Neural cell (in vitro differentiated cells): ENCODE measurements at regions not wholly inside any gene's neighbourhood (a gene's known extent, or its start where the extent isn't known, plus 50 kb on each side); places are given as distances from the start of the nearest gene placed in this dataset.

Experiments
- H2AFZ ChIP-seq: fragments of 200-600, 300-800 bp; sonication (generic), shearing (Covaris generic); 2 replicates; pipeline ENCODE4 v1.6.0; 2014; ENCODE audit warnings: low read depth, mild to moderate bottlenecking, antibody characterized with exemption, low read length, moderate library complexity
- H3F3A ChIP-seq: fragments of 200-600 bp; shearing (Covaris generic); 2 replicates; pipeline ENCODE4 v1.6.1; 2016; ENCODE audit warnings: mild to moderate bottlenecking, moderate library complexity, mixed read lengths, antibody characterized with exemption, low read length; ENCODE audit not compliant: insufficient read depth, poor library complexity, severe bottlenecking
- H3K27ac ChIP-seq: fragments of 200-600, 300-800 bp; sonication (generic), shearing (Covaris generic); 2 replicates; pipeline ENCODE4 v1.5.1; 2014; ENCODE audit warnings: mild to moderate bottlenecking, low read length, moderate library complexity
- H3K27me3 ChIP-seq: fragments of 300-800, 200-600 bp; sonication (generic), shearing (Covaris generic); 2 replicates; pipeline ENCODE4 v1.6.0; 2014; ENCODE audit warnings: mild to moderate bottlenecking, low read depth, low read length, moderate library complexity; ENCODE audit not compliant: insufficient read depth
- H3K36me3 ChIP-seq: fragments of 300-800, 200-600 bp; sonication (generic), shearing (Covaris generic); 2 replicates; pipeline ENCODE4 v1.5.1; 2014; ENCODE audit warnings: mild to moderate bottlenecking, antibody characterized with exemption, low read length, moderate library complexity; ENCODE audit not compliant: insufficient read depth
- H3K4me2 ChIP-seq: fragments of 300-800, 200-600 bp; sonication (generic), shearing (Covaris generic); 2 replicates; pipeline ENCODE4 v1.6.0; 2014; ENCODE audit warnings: mild to moderate bottlenecking, low read length
- H3K4me3 ChIP-seq: fragments of 300-800, 200-600 bp; sonication (generic), shearing (Covaris generic); 2 replicates; pipeline ENCODE4 v1.5.1; 2014; ENCODE audit warnings: mild to moderate bottlenecking, low read length, moderate library complexity
- H3K79me2 ChIP-seq: fragments of 200-600 bp; shearing (Covaris generic); replicated peaks from 2 replicates; pipeline ENCODE4 v1.6.0; 2014; ENCODE audit warnings: mild to moderate bottlenecking, low read length, moderate library complexity; ENCODE audit not compliant: insufficient read depth
- H3K9ac ChIP-seq: fragments of 300-800, 200-600 bp; sonication (generic), shearing (Covaris generic); 2 replicates; pipeline ENCODE4 v1.6.1; 2016; ENCODE audit warnings: mild to moderate bottlenecking, low read length, mixed read lengths
- H3K9me2 ChIP-seq: fragments of 200-600 bp; shearing (Covaris generic); 2 replicates; pipeline ENCODE4 v1.6.1; 2016; ENCODE audit warnings: mild to moderate bottlenecking, low read length, mixed read lengths; ENCODE audit not compliant: insufficient read depth
- H3K9me3 ChIP-seq: fragments of 200-600, 300-800 bp; sonication (generic), shearing (Covaris generic); 2 replicates; pipeline ENCODE4 v1.6.1; 2016; ENCODE audit warnings: mild to moderate bottlenecking, mixed run types, low read length, moderate library complexity, mixed read lengths
- H4K20me1 ChIP-seq: fragments of 200-600 bp; shearing (Covaris generic); 2 replicates; pipeline ENCODE4 v1.6.1; 2016; ENCODE audit warnings: mild to moderate bottlenecking, mixed run types; ENCODE audit not compliant: insufficient read depth
- EP300 ChIP-seq: fragments of 450-650 bp; conservative IDR thresholded peaks from 2 replicates; pipeline ENCODE4 v1.6.1; 2014; ENCODE audit warnings: antibody characterized with exemption, mild to moderate bottlenecking, moderate library complexity; ENCODE audit not compliant: poor library complexity, severe bottlenecking
- EZH2 ChIP-seq: fragments of 200-600, 300-800 bp; shearing (Covaris generic), sonication (generic); IDR thresholded peaks from 2 replicates; pipeline ENCODE4 v1.6.1; 2014; ENCODE audit warnings: antibody characterized with exemption, low read length, borderline replicate concordance, mild to moderate bottlenecking; ENCODE audit not compliant: insufficient read depth, poor library complexity, severe bottlenecking
- MXI1 ChIP-seq: fragments of 450-650 bp; conservative IDR thresholded peaks from 2 replicates; pipeline ENCODE4 v1.6.1; 2014; ENCODE audit warnings: antibody characterized with exemption, mild to moderate bottlenecking; ENCODE audit not compliant: poor library complexity, severe bottlenecking
- POLR2AphosphoS5 ChIP-seq: IDR thresholded peaks from 2 replicates; pipeline ENCODE4 v1.6.1; 2012
- RAD21 ChIP-seq: fragments of 450-650 bp; conservative IDR thresholded peaks from 2 replicates; pipeline ENCODE4 v1.6.1; 2014; ENCODE audit warnings: antibody characterized with exemption, mild to moderate bottlenecking, moderate library complexity
- REST ChIP-seq: IDR thresholded peaks from 2 replicates; pipeline ENCODE4 v1.6.1; 2012; ENCODE audit warnings: borderline replicate concordance
- SMC3 ChIP-seq: fragments of 450-650 bp; conservative IDR thresholded peaks from 2 replicates; pipeline ENCODE4 v1.6.1; 2014; ENCODE audit warnings: antibody characterized with exemption, mild to moderate bottlenecking, moderate library complexity; ENCODE audit not compliant: poor library complexity
- TAF1 ChIP-seq: IDR thresholded peaks from 2 replicates; pipeline ENCODE4 v1.6.1; 2012; ENCODE audit warnings: low read depth
- TF ChIP-seq, protein P1 (sequence below): fragments of 450-650 bp; IDR thresholded peaks from 2 replicates; pipeline ENCODE4 v1.5.1; 2014; ENCODE audit warnings: antibody characterized with exemption, mild to moderate bottlenecking, moderate library complexity; ENCODE audit not compliant: poor library complexity, severe bottlenecking

DNA sequence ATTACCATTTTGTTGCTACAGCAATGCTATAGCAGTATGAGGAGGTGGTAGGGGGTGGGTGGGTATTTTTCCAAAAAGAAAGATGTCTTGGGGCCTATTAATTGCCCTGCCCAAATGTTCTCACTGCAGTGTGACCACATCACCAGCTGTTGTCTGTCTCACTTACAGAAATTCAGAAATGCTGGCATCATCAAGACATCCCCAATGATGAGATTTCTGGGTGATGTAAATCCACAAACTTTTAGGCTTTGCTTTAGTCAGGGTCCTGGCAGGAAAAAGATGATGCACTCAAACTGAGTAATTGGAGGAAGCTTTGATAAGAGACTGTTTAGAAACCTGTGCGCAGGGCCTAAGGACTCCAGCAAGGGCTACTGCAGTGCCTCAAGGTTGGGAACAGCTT is 56.2 kb upstream of the OPN4 start:
- Histone ChIP-seq H3K4me3 (no peak overlapping the region), H3K36me3 (no peaks in the 10 kb centered on the region), H3F3A (no peaks in the 10 kb centered on the region), H3K79me2 (no peaks in the 10 kb centered on the region), H3K9ac (no peak overlapping the region), H3K27ac (no peak overlapping the region), H3K4me2 (no peak overlapping the region), H2AFZ (no peak overlapping the region), H4K20me1 (no peaks in the 10 kb centered on the region), H3K9me2 (no peaks in the 10 kb centered on the region), H3K27me3 (no peaks in the 10 kb centered on the region), H3K9me3 (no peaks in the 10 kb centered on the region)
- TF ChIP-seq EZH2: no peak
- TF ChIP-seq EP300: no peak
- TF ChIP-seq SMC3: no peak

- no peak overlapping the region for H3K4me3 ChIP-seq
- no peak overlapping the region for H3K9ac ChIP-seq
- no peak overlapping the region for H3K4me2 ChIP-seq
- no peaks in the 10 kb centered on the region for H3K79me2 ChIP-seq
- H3F3A ChIP-seq: no peaks in the 10 kb centered on the region
- no peaks in the 10 kb centered on the region for H3K9me3 ChIP-seq
- no peaks in the 10 kb centered on the region for H3K9me2 ChIP-seq
- H2AFZ ChIP-seq: no peak overlapping the region
- no peaks in the 10 kb centered on the region for H4K20me1 ChIP-seq
- TF ChIP-seq, protein P1, sequence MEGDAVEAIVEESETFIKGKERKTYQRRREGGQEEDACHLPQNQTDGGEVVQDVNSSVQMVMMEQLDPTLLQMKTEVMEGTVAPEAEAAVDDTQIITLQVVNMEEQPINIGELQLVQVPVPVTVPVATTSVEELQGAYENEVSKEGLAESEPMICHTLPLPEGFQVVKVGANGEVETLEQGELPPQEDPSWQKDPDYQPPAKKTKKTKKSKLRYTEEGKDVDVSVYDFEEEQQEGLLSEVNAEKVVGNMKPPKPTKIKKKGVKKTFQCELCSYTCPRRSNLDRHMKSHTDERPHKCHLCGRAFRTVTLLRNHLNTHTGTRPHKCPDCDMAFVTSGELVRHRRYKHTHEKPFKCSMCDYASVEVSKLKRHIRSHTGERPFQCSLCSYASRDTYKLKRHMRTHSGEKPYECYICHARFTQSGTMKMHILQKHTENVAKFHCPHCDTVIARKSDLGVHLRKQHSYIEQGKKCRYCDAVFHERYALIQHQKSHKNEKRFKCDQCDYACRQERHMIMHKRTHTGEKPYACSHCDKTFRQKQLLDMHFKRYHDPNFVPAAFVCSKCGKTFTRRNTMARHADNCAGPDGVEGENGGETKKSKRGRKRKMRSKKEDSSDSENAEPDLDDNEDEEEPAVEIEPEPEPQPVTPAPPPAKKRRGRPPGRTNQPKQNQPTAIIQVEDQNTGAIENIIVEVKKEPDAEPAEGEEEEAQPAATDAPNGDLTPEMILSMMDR: no peak
- no peak for TF ChIP-seq MXI1
- TF ChIP-seq REST: no peak
- no peak for TF ChIP-seq EZH2
- TF ChIP-seq EP300: no peak
- no peak for TF ChIP-seq SMC3
- no peak for TF ChIP-seq RAD21
- no peak for TF ChIP-seq TAF1
- TF ChIP-seq POLR2AphosphoS5: no peak
- no peaks in the 10 kb centered on the region for H3K27me3 ChIP-seq
- no peaks in the 10 kb centered on the region for H3K36me3 ChIP-seq
- no peak overlapping the region for H3K27ac ChIP-seq
These were observed 55.3 kb upstream of the OPN4 start for GRCh38 chr10:86599041-86599440.

- Histone ChIP-seq H2AFZ (no peak overlapping the region), H3K79me2 (no peaks in the 10 kb centered on the region), H3K9me2 (no peaks in the 10 kb centered on the region), H4K20me1 (no peaks in the 10 kb centered on the region), H3K4me3 (no peak overlapping the region), H3K27me3 (no peaks in the 10 kb centered on the region), H3K9me3 (no peaks in the 10 kb centered on the region), H3K9ac (no peak overlapping the region), H3F3A (no peaks in the 10 kb centered on the region), H3K4me2 (no peak overlapping the region), H3K27ac (no peak overlapping the region), H3K36me3 (no peaks in the 10 kb centered on the region)
- TF ChIP-seq REST: no peak
- TF ChIP-seq SMC3: no peak
- TF ChIP-seq EP300: no peak
- TF ChIP-seq, protein P1: no peak
- no peak for TF ChIP-seq RAD21
- TF ChIP-seq TAF1: no peak
- no peak for TF ChIP-seq MXI1
- no peak for TF ChIP-seq EZH2
- TF ChIP-seq POLR2AphosphoS5: no peak
These were observed 54.6 kb upstream of the OPN4 start for GRCh38 chr10:86599729-86600128.
